Esophagus squamous epithelium (tissue), 5 donors: ENCODE measurements at regions not wholly inside any gene's neighbourhood (a gene's known extent, or its start where the extent isn't known, plus 50 kb on each side); places are given as distances from the start of the nearest gene placed in this dataset.
A peak's percentile ranks its signal among the peaks of the same experiment; 100 is the strongest.

ENCODE experiments used
- DNase-seq: peaks from one replicate; lab custom pipeline; 2025; lab: John Stamatoyannopoulos, UW
- H3K27ac ChIP-seq, 4 donors: fragments of 200-600 bp; sonication (generic); one replicate each; pipeline ENCODE4 v1.5.1; 2016 to 2019; ENCODE audit warnings: mild to moderate bottlenecking in 1 of 4
- H3K27me3 ChIP-seq, 4 donors: fragments of 200-600 bp; sonication (generic); 1 replicate in 3 of 4; 2 replicates in 1 of 4; pipeline versions ENCODE4 v1.5.1 to v1.6.0; 2017 to 2021; ENCODE audit warnings: antibody characterized with exemption in 1 of 4
- H3K36me3 ChIP-seq, 3 donors: fragments of 200-600 bp; sonication (generic); one replicate each; pipeline ENCODE4 v1.5.1; 2016 to 2019
- H3K4me1 ChIP-seq, 3 donors: fragments of 200-600 bp; sonication (generic); one replicate each; pipeline ENCODE4 v1.5.1; 2017 to 2019
- H3K4me3 ChIP-seq, 4 donors: fragments of 200-600 bp; sonication (generic); 1 replicate in 3 of 4; 2 replicates in 1 of 4; pipeline ENCODE4 v1.5.1; 2016 to 2019; ENCODE audit warnings: mild to moderate bottlenecking in 2 of 4, moderate library complexity in 1 of 4
- H3K9me3 ChIP-seq, 3 donors: fragments of 200-600 bp; sonication (generic); one replicate each; pipeline ENCODE4 v1.5.1; 2016 to 2019
- POLR2A ChIP-seq, 4 donors: fragments of 450-650 bp; IDR thresholded peaks; one replicate each; pipeline ENCODE4 v1.6.1; 2017; ENCODE audit warnings: antibody characterized with exemption in 4 of 4, mild to moderate bottlenecking in 4 of 4, moderate library complexity in 3 of 4
- WGBS, 2 donors: methylation state at CpG; one replicate each; pipeline ENCODE4 v1.1.5; 2018; 5-methylcytosine and 5-hydroxymethylcytosine counted together
- intact Hi-C: fragments of 100-400 bp; cut with DNase I; formaldehyde crosslinking; loops from one replicate; pipeline ENCODE4 v1.15.0; 2022
- TF ChIP-seq, protein P1 (sequence below), 6 experiments: fragments of 450-650 bp in 4 of 6; fragments of 200-600 bp in 2 of 6; sonication (generic) in 2 of 6; IDR thresholded peaks; one replicate each; pipeline ENCODE4 v1.5.1; 2016 to 2019; ENCODE audit warnings: antibody characterized with exemption in 6 of 6, mild to moderate bottlenecking in 4 of 6, moderate library complexity in 4 of 6
- donor health status: DM: yes; HTN: yes; CAD: no.

DNA sequence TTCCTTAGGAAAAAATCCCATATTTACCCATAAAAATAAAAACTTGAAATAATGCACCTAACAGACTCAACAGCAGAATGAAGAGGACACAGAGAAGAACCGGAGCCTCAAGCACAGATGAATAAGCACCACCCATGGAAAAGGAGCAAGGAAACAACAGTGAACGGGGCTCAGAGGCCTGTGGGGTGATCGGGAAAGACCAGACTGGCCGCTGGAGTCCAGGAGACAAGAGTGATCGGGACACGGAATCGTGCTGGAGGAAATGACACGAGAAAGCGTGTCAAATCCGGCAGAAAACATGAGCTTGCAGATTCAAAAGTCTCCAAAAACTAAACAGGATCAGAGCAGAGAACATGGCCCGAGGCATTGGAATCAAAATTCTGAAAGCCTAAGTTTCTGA, 448.0 kb upstream of the SALL3 start:
- peaks cover 0 to 24% (median 0%) of the 10 kb centered on the region in 4 donors for H3K27me3 ChIP-seq
- H3K9me3 ChIP-seq, result no peaks in the 10 kb centered on the region
- no peak for TF ChIP-seq POLR2A (IDR thresholded peaks at IDR 0.05)
- TF ChIP-seq, protein P1, sequence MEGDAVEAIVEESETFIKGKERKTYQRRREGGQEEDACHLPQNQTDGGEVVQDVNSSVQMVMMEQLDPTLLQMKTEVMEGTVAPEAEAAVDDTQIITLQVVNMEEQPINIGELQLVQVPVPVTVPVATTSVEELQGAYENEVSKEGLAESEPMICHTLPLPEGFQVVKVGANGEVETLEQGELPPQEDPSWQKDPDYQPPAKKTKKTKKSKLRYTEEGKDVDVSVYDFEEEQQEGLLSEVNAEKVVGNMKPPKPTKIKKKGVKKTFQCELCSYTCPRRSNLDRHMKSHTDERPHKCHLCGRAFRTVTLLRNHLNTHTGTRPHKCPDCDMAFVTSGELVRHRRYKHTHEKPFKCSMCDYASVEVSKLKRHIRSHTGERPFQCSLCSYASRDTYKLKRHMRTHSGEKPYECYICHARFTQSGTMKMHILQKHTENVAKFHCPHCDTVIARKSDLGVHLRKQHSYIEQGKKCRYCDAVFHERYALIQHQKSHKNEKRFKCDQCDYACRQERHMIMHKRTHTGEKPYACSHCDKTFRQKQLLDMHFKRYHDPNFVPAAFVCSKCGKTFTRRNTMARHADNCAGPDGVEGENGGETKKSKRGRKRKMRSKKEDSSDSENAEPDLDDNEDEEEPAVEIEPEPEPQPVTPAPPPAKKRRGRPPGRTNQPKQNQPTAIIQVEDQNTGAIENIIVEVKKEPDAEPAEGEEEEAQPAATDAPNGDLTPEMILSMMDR (IDR thresholded peaks at IDR 0.05), result no peak
- no peak for DNase-seq
- intact Hi-C loops, result no loop called here
- no peaks in the 10 kb centered on the region for H3K36me3 ChIP-seq
- 80 to 85% methylated on average over 11 of the region's 11 CpGs for WGBS, 2 donors
- no peak overlapping the region for H3K4me3 ChIP-seq
- H3K27ac ChIP-seq, result no peak overlapping the region
- no peaks in the 10 kb centered on the region for H3K4me1 ChIP-seq

DNA sequence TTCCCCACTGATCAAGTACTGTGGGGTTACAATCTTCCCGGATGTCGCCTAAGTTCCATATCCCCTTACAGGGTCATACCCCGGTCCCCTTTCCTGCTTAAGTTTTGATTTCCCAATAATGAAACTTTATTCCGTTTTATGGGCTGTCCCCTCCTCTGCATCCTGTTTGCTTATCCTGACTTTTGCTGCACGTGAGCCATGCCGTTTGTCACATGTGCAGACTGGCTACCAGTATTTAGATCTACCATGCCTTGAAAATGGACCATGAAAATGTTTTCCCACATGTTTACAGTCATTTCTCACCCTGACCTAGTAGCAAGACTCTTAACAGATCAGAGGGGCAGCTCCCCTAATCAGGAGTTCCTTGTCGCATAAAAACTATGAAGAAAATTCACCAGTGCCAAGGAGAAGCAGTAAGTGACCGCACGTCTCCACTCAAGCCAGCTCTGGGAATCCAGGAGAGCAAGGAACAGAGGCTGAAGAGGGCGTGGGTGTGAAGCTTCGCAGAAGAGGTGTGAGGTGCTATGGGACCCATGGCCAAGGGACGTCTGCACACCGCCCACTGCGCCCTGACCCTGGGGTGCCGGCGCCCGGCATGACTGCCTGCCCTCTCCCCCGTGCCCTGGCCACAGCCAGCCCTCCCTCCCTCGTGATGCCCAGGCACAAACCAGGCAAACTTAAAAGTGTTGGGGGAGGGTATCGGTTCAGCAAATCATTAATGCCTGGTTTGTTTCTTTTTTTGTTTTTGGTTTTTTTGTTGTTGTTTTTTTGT, 440.8 kb upstream of the SALL3 start:
- Histone ChIP-seq H3K4me3 (no peak overlapping the region), H3K27ac (no peak overlapping the region), H3K4me1 (peaks cover 8 to 33% (median 20%) of the 10 kb centered on the region in 3 donors), H3K36me3 (no peaks in the 10 kb centered on the region), H3K9me3 (no peaks in the 10 kb centered on the region), H3K27me3 (no peaks in the 10 kb centered on the region)
- no peak for TF ChIP-seq POLR2A (IDR thresholded peaks at IDR 0.05)
- TF ChIP-seq, protein P1 (IDR thresholded peaks at IDR 0.05), result no peak
- WGBS, 2 donors, result 82 to 87% methylated on average over 15 to 19 of the region's 20 CpGs
- DNase-seq, result no peak
- intact Hi-C loops, result no loop called here

DNA sequence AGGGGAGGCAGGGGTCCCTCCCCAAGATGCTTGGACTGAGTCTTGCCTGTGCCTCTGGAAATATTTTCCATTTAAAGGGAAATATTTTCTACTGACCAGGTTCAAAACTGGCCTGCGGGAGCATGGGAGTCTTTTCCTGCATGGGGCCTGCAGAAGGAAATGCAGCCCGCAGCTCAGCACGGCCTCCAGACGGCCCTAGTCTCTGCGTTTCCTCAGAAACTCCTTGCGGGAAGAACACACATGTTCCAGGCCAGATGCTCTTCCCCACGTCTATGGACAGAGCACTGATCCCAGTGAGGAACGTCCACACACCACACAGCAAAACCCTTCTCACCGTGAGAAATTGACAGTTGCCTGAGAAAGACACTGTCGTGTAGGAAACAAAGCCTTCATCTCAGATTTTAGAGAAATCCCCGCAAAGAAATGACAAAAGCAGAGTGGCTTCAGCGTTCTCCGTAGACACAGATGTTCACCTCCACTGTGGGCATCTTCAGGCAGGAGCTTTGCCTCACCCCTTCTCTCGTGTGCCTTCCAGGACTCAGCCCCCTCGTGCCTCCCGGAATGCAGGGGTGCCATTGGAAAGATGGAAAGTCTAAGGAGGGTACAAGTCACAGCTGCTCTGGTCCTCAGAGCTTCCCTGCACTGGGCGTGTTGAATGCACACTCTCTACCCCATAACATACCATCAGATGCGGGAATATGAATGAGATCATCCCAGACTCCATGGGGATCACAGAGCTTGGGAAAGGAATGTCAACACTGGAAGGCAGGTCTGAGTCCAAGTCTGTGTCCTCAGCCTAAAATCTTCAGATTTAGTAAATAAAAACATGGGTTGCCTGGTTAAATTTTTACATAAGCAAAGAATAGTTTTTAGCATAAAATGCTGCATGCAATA, 438.7 kb upstream of the SALL3 start:
- WGBS, 2 donors, result 78 to 83% methylated on average over 16 to 17 of the region's 18 CpGs
- intact Hi-C loops, result no loop called here
- H3K4me1 ChIP-seq, result peaks cover 8 to 33% (median 20%) of the 10 kb centered on the region in 3 donors

DNA sequence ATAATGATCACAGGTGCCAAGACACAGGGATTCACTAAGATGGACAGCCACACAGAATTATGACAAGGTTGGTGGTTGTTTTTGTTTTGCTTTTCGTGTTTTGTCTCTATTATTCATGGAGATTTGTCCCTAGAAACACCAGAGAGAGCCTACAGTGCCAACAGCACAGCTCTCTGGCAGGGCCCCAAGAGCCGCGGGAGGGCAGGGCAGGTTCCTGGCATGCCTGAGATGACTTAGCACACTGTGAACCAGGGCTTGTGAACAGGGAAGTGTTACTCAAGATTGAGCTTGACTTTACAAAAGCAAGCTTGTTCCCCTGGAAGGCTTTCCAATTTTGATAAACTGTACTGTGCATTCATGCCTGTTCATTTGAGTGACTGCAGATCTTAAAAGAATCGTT, 437.4 kb upstream of the SALL3 start:
- DNase-seq, result no peak
- WGBS, 2 donors, result 2 to 3% methylated on average over 4 of the region's 4 CpGs
- TF ChIP-seq, protein P1 (IDR thresholded peaks at IDR 0.05), result no peak
- no peak for TF ChIP-seq POLR2A (IDR thresholded peaks at IDR 0.05)
- Histone ChIP-seq H3K27ac (peak overlapping the region in 3 of 4 donors; percentile 50 to 62 (median 55)), H3K4me1 (peaks cover 8 to 33% (median 20%) of the 10 kb centered on the region in 3 donors), H3K36me3 (no peaks in the 10 kb centered on the region), H3K4me3 (no peak overlapping the region), H3K9me3 (no peaks in the 10 kb centered on the region), H3K27me3 (no peaks in the 10 kb centered on the region)
- intact Hi-C loops, result no loop called here

More for the DNA sequence above, 438.7 kb upstream of the SALL3 start:
- TF ChIP-seq, protein P1 (IDR thresholded peaks at IDR 0.05), result no peak
- no peak for TF ChIP-seq POLR2A (IDR thresholded peaks at IDR 0.05)
- no peaks in the 10 kb centered on the region for H3K36me3 ChIP-seq
- H3K27me3 ChIP-seq, result no peaks in the 10 kb centered on the region
- DNase-seq, result no peak
- H3K4me3 ChIP-seq, result no peak overlapping the region
- H3K9me3 ChIP-seq, result no peaks in the 10 kb centered on the region
- no peak overlapping the region for H3K27ac ChIP-seq
